ENCODE measurements at regions not wholly inside any gene's neighbourhood (a gene's known extent, or its start where the extent isn't known, plus 50 kb on each side); places are given as distances from the start of the nearest gene placed in this dataset.

- Histone ChIP-seq H3K27me3 (ENCODE audit: control insufficient read depth, insufficient read depth, low read length) (no peaks in the 10 kb centered on the region), H3K4me3 (ENCODE audit: low read length) (no peak overlapping the region)
Measured at GRCh38 chr5:33330992-33331391, 109.8 kb upstream of the TARS1 start.

DNA sequence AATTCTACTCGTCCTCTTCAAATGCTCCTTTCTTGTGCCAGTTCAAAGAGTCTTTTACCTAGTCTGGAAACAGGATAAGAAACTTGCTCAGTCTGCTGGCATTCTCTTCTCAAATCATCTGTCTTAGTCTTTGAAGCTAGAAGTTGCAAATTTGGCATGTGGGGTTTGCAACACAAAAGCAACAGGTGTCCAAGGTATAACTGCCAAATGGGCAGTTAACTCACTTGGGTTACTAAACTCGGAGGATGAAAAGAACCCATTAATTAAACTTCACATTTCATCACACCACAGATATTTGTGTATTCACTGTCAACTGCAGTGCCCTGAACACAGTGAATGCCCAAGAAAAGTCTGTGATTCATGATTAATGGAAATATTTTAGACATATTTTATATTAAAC lies 108.0 kb upstream of the TARS1 start:
- Histone ChIP-seq H3K4me1 (ENCODE audit: control insufficient read depth, insufficient read depth, low read length) (no peaks in the 10 kb centered on the region), H3K4me3 (ENCODE audit: low read length) (no peak overlapping the region), H3K9me3 (ENCODE audit: control insufficient read depth, low read length) (no peaks in the 10 kb centered on the region), H3K27me3 (ENCODE audit: control insufficient read depth, insufficient read depth, low read length) (no peaks in the 10 kb centered on the region), H3K36me3 (ENCODE audit: control insufficient read depth, insufficient read depth, low read length) (no peaks in the 10 kb centered on the region), H3K9ac (ENCODE audit: low read length) (no peak overlapping the region)

More at GRCh38 chr5:33330992-33331391, 109.8 kb upstream of the TARS1 start:
- no peaks in the 10 kb centered on the region for H3K4me1 ChIP-seq (ENCODE audit: control insufficient read depth, insufficient read depth, low read length)
- no peaks in the 10 kb centered on the region for H3K36me3 ChIP-seq (ENCODE audit: control insufficient read depth, insufficient read depth, low read length)
- no peak overlapping the region for H3K9ac ChIP-seq (ENCODE audit: low read length)
- H3K9me3 ChIP-seq (ENCODE audit: control insufficient read depth, low read length) = no peaks in the 10 kb centered on the region

DNA sequence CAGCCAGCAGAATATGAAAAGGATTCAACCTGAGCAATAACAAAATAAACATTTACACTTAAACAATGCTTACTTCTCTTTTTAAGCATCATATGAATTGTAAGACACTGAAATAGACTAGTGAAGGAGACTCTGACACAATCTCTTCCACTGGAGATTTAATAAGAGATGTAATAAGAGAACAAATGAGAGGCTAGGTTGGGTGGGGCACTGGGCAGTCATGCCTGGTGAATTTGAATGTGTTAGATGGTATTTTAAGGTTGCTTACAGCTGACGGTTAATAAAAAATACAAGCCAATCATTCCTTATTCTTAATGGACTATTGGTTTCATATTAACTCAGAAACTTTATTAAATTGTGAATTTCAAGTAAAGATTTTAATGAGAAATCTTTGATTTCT lies 105.9 kb upstream of the TARS1 start:
- no peaks in the 10 kb centered on the region for H3K27me3 ChIP-seq (ENCODE audit: control insufficient read depth, insufficient read depth, low read length)
- H3K4me1 ChIP-seq (ENCODE audit: control insufficient read depth, insufficient read depth, low read length) = no peaks in the 10 kb centered on the region
- H3K9ac ChIP-seq (ENCODE audit: low read length) = no peak overlapping the region
- H3K36me3 ChIP-seq (ENCODE audit: control insufficient read depth, insufficient read depth, low read length) = no peaks in the 10 kb centered on the region
- no peak overlapping the region for H3K4me3 ChIP-seq (ENCODE audit: low read length)
- H3K9me3 ChIP-seq (ENCODE audit: control insufficient read depth, low read length) = no peaks in the 10 kb centered on the region

GRCh38 chr5:33336891-33337636 lies 103.7 kb upstream of the TARS1 start:
- Histone ChIP-seq H3K9ac (ENCODE audit: low read length) (no peak overlapping the region), H3K4me3 (ENCODE audit: low read length) (no peak overlapping the region), H3K36me3 (ENCODE audit: control insufficient read depth, insufficient read depth, low read length) (no peaks in the 10 kb centered on the region), H3K4me1 (ENCODE audit: control insufficient read depth, insufficient read depth, low read length) (no peaks in the 10 kb centered on the region), H3K9me3 (ENCODE audit: control insufficient read depth, low read length) (no peaks in the 10 kb centered on the region), H3K27me3 (ENCODE audit: control insufficient read depth, insufficient read depth, low read length) (no peaks in the 10 kb centered on the region)

DNA sequence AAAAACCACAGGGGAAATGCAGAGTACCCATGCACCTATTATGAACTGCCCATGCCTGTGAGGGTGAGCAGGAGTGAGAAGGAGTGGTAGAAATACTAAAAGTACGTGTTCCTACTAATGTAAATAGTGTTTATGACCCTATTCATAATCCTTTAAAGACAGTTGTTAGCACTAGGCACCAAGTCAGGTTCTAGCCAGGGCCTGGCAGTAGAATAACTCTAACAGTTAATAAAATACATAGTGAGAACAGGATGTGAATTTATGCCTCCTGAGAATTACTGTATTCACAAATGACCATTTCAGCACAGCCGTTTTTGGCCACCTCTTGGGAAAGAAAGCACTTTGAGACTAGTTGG lies 103.2 kb upstream of the TARS1 start:
- Histone ChIP-seq H3K4me3 (ENCODE audit: low read length) (no peak overlapping the region), H3K9me3 (ENCODE audit: control insufficient read depth, low read length) (no peaks in the 10 kb centered on the region), H3K9ac (ENCODE audit: low read length) (no peak overlapping the region), H3K27me3 (ENCODE audit: control insufficient read depth, insufficient read depth, low read length) (no peaks in the 10 kb centered on the region), H3K4me1 (ENCODE audit: control insufficient read depth, insufficient read depth, low read length) (no peaks in the 10 kb centered on the region), H3K36me3 (ENCODE audit: control insufficient read depth, insufficient read depth, low read length) (no peaks in the 10 kb centered on the region)

DNA sequence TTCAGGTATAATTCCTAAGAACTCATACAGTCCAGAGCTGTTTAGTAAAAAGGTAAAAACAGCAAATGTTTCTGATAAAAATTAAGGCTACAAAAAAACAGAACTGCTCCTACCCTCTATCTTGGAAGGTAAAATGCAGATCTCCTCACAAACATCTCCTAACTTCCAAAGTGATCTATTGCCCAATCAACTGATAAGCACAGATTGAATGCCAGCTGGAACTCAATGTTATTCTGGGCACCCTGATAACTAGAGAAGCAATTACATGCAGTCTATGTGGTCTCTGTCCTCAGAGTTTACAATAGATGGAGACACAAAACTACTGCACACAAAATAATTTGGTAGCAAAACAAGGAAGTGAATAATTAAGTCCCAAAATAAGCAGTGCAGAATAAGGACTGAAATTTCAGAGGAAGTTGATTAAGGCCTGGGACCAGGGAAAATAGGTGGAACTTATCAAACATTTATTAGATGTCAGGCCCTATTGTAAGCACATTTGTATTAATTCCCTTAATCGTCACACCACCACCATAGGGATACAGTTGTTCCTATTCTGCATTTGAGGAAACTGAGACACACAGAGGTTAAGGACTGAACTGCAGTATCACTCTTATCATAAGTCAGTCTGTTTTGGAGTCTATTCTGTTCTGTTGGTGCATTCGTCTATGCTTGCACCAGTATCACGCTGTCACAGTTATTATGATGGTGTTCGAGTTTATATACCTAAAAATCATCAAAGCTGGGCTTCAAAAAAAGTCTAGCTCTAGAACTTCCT lies 102.2 kb upstream of the TARS1 start:
- H3K4me3 ChIP-seq (ENCODE audit: low read length) = no peak overlapping the region
- no peak overlapping the region for H3K9ac ChIP-seq (ENCODE audit: low read length)
- no peaks in the 10 kb centered on the region for H3K27me3 ChIP-seq (ENCODE audit: control insufficient read depth, insufficient read depth, low read length)
- H3K4me1 ChIP-seq (ENCODE audit: control insufficient read depth, insufficient read depth, low read length) = no peaks in the 10 kb centered on the region
- H3K36me3 ChIP-seq (ENCODE audit: control insufficient read depth, insufficient read depth, low read length) = no peaks in the 10 kb centered on the region
- no peaks in the 10 kb centered on the region for H3K9me3 ChIP-seq (ENCODE audit: control insufficient read depth, low read length)

GRCh38 chr5:33339413-33339812 lies 101.4 kb upstream of the TARS1 start:
- Histone ChIP-seq H3K27me3 (ENCODE audit: control insufficient read depth, insufficient read depth, low read length) (no peaks in the 10 kb centered on the region), H3K4me1 (ENCODE audit: control insufficient read depth, insufficient read depth, low read length) (no peaks in the 10 kb centered on the region), H3K36me3 (ENCODE audit: control insufficient read depth, insufficient read depth, low read length) (no peaks in the 10 kb centered on the region), H3K9me3 (ENCODE audit: control insufficient read depth, low read length) (no peaks in the 10 kb centered on the region), H3K4me3 (ENCODE audit: low read length) (no peak overlapping the region), H3K9ac (ENCODE audit: low read length) (no peak overlapping the region)

- Histone ChIP-seq H3K36me3 (ENCODE audit: control insufficient read depth, insufficient read depth, low read length) (no peaks in the 10 kb centered on the region), H3K9ac (ENCODE audit: low read length) (no peak overlapping the region), H3K4me3 (ENCODE audit: low read length) (no peak overlapping the region), H3K27me3 (ENCODE audit: control insufficient read depth, insufficient read depth, low read length) (no peaks in the 10 kb centered on the region), H3K4me1 (ENCODE audit: control insufficient read depth, insufficient read depth, low read length) (no peaks in the 10 kb centered on the region), H3K9me3 (ENCODE audit: control insufficient read depth, low read length) (no peaks in the 10 kb centered on the region)
Measured at GRCh38 chr5:33340195-33340594, 100.6 kb upstream of the TARS1 start.

- Histone ChIP-seq H3K27me3 (ENCODE audit: control insufficient read depth, insufficient read depth, low read length) (no peaks in the 10 kb centered on the region), H3K4me1 (ENCODE audit: control insufficient read depth, insufficient read depth, low read length) (no peaks in the 10 kb centered on the region), H3K4me3 (ENCODE audit: low read length) (no peak overlapping the region), H3K36me3 (ENCODE audit: control insufficient read depth, insufficient read depth, low read length) (no peaks in the 10 kb centered on the region), H3K9me3 (ENCODE audit: control insufficient read depth, low read length) (no peaks in the 10 kb centered on the region), H3K9ac (ENCODE audit: low read length) (no peak overlapping the region)
Measured at GRCh38 chr5:33341351-33341750, 99.4 kb upstream of the TARS1 start.

DNA sequence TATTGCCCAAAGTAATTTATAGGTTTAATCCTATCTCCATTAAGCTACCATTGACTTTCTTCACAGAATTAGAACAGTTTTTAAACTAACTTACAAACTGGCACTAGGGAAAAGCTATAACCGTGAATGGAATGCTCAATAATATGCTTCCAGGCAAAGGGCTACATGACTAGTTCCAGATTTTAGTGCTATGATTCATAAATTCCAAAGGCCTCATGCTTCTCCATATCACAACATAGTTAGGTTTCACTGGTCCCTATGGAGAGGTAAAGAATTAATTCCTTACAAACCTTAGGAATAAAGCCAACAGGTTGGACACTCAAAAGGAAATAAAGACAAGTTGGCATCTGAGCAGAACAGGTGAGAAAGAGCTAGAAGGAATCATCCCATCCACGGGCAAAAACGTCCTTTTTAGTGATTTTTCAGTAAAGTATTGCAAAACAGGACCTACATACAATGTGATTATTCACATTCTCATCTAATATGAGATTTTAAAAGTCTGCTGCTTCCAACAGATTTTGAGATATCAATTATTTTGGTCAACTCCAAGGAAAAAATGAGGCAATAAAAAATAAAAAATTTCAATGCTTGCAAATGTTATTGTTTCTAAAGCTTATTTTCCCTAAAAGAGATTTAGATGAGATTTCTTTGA lies 97.0 kb upstream of the TARS1 start:
- Histone ChIP-seq H3K9me3 (ENCODE audit: control insufficient read depth, low read length) (no peaks in the 10 kb centered on the region), H3K4me1 (ENCODE audit: control insufficient read depth, insufficient read depth, low read length) (no peaks in the 10 kb centered on the region), H3K4me3 (ENCODE audit: low read length) (no peak overlapping the region), H3K36me3 (ENCODE audit: control insufficient read depth, insufficient read depth, low read length) (no peaks in the 10 kb centered on the region), H3K27me3 (ENCODE audit: control insufficient read depth, insufficient read depth, low read length) (no peaks in the 10 kb centered on the region), H3K9ac (ENCODE audit: low read length) (no peak overlapping the region)

- H3K36me3 ChIP-seq (ENCODE audit: control insufficient read depth, insufficient read depth, low read length) = no peaks in the 10 kb centered on the region
- H3K9me3 ChIP-seq (ENCODE audit: control insufficient read depth, low read length) = no peaks in the 10 kb centered on the region
- no peak overlapping the region for H3K9ac ChIP-seq (ENCODE audit: low read length)
Measured at GRCh38 chr5:33346534-33346933, 94.2 kb upstream of the TARS1 start.

GRCh38 chr5:33361781-33362180 lies 79.0 kb upstream of the TARS1 start:
- H3K36me3 ChIP-seq (ENCODE audit: control insufficient read depth, insufficient read depth, low read length) = no peaks in the 10 kb centered on the region
- H3K4me1 ChIP-seq (ENCODE audit: control insufficient read depth, insufficient read depth, low read length) = no peaks in the 10 kb centered on the region
- no peak overlapping the region for H3K4me3 ChIP-seq (ENCODE audit: low read length)
- H3K9me3 ChIP-seq (ENCODE audit: control insufficient read depth, low read length) = no peaks in the 10 kb centered on the region
- no peaks in the 10 kb centered on the region for H3K27me3 ChIP-seq (ENCODE audit: control insufficient read depth, insufficient read depth, low read length)
- no peak overlapping the region for H3K9ac ChIP-seq (ENCODE audit: low read length)

More at GRCh38 chr5:33346534-33346933, 94.2 kb upstream of the TARS1 start:
- H3K4me3 ChIP-seq (ENCODE audit: low read length) = no peak overlapping the region
- H3K27me3 ChIP-seq (ENCODE audit: control insufficient read depth, insufficient read depth, low read length) = no peaks in the 10 kb centered on the region
- H3K4me1 ChIP-seq (ENCODE audit: control insufficient read depth, insufficient read depth, low read length) = no peaks in the 10 kb centered on the region
